GM21367 (cell line): ENCODE measurements at regions not wholly inside any gene's neighbourhood (a gene's known extent, or its start where the extent isn't known, plus 50 kb on each side); places are given as distances from the start of the nearest gene placed in this dataset.
"Not testable (repeated sequence)": the region's sequence is repeated elsewhere in the genome, so short reads cannot be mapped to it uniquely, and the experiment has no call there.

ENCODE experiments used
- ATAC-seq: cut with Tn5 transposase; IDR thresholded peaks from one replicate; pipeline ENCODE4 v1.9.1; 2021; ENCODE audit not compliant: unreplicated experiment

DNA sequence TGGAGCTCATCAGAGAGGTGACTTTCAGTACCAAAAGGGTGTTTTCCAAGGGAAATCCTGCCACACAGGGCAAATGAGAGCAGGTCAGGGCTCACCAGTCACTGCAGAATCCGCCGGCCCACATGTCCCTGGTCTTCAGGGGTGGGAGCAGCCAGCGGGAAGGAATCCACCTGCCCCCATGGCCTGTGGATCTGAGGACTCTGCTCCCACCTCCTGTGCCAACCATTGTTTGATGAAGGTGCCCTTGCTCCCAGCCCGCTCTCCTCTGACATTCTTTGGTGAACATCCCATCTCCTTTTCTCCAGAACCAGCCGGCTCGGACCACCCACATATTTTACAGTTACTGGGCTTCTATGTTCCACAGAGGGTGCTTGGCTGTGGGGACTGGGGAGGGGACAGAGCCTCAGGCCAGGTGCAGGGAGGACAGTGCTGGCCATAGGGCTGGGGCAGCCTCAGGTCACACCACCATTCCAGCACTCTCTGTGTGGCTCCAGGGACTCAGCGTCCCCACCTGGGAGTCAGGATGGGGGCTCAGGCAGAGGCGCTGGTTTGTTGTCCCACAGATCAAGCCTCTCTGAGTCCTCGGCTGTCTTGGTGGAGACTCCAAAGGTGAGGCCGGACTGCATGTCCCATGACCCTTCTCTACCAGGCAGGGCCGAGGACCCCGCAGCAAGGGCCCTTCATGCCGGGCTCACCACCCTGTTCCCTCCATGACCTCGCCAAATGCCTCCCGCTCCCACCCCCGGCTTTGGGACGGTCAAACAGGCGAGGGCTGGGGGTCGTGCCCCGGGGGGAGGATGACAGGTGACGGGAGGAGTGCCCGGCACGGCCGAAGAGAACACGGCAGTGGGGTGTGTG, 183.2 kb upstream of the ZNF469 start:
- not testable (repeated sequence) for ATAC-seq

DNA sequence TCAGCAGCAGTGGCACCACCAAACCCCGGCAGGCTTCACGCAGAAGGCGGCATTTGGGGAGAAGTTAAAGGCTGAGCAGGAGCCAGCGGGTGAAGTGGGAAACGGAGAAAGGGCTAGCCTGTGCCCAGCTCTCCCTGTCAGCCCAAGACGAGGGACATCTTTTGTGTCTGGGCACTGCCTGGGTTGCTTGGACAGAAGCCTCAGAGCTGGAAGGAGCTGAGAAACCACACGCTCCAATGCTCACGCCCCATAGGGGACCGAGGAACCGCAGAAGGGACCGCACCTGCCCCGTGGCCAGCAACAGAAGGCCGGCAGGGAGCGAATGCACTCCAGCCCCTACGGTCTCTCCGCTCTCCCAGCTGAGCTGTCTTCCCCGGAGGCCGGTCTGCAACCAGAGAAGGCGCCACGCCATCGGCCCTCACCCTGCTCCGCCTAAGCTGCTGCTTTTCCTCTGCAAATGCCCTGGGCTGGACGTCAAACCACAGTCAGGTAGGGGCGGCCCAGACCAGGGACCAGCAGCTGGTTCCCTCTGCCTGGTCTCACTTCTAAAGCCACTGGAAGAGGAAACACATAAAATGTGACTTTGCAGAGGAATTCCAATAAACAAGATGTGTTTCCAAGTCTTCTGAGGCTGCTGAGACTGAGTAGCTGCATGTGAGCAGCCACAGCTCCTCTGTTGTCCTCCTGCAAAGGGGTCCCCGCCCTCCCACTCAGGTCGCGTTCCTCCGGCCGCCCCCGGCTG, 182.4 kb upstream of the ZNF469 start:
- ATAC-seq = not testable (repeated sequence)

DNA sequence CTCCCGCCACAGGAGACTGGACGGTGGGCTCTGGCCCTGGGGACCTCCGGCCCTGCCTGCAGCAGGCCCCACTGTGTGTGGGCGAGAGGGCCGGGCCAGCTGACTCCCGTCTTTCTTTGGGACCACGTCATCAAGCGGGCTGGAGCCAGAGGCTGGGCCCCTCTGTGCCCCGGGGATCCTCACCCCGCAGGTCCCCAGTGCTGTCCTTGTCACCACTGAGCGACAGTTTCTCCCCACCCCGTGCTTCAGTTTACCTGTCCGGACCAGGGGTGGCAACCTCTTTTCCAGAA, 181.9 kb upstream of the ZNF469 start:
- no peak for ATAC-seq

DNA sequence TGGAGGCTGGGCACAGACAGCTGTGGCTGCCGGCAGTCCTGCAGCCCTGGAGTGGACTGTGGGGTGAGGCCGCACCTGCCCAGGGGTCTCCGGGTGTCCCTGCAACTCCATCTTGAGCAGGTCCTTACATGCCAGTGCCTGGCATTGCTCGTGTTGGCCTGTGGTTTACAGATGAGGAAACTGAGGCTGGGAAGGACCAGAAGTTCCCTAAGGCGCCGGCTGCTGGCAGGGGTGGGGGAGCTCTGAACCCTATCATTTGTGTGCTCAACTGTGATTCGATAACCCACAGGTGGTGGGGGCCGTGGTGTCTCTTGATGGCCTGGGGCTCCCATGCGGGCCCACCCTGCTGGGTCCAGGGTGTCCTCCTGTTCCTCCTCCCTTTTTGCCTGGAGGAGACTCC, 181.1 kb upstream of the ZNF469 start:
- ATAC-seq = not testable (repeated sequence)

DNA sequence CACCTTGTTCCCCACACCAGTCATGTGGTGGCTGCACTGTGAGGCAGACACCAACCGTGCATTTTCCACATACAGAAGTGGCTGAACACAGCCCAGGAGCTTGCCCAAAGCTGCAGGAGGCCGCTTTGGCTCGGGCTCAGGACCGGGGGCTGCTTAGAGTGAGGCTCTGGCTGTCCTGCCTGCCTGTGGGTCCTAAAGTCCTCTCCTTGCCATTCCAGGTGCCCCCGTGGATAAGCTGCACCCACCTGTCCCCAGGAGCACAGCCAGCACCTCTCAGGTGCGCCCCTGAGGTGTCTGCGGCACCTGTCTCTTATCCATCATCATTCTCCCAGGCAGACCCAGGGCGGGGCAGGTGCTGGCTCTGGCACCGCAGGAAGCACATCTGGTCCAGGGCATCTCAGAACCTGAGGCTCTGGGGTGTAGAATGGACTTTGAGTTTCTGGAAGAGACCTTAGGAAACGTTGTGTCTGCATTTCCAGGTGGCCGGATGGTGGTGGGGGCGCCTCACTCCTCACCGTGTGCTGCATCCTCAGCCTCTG, 180.5 kb upstream of the ZNF469 start:
- no peak for ATAC-seq

DNA sequence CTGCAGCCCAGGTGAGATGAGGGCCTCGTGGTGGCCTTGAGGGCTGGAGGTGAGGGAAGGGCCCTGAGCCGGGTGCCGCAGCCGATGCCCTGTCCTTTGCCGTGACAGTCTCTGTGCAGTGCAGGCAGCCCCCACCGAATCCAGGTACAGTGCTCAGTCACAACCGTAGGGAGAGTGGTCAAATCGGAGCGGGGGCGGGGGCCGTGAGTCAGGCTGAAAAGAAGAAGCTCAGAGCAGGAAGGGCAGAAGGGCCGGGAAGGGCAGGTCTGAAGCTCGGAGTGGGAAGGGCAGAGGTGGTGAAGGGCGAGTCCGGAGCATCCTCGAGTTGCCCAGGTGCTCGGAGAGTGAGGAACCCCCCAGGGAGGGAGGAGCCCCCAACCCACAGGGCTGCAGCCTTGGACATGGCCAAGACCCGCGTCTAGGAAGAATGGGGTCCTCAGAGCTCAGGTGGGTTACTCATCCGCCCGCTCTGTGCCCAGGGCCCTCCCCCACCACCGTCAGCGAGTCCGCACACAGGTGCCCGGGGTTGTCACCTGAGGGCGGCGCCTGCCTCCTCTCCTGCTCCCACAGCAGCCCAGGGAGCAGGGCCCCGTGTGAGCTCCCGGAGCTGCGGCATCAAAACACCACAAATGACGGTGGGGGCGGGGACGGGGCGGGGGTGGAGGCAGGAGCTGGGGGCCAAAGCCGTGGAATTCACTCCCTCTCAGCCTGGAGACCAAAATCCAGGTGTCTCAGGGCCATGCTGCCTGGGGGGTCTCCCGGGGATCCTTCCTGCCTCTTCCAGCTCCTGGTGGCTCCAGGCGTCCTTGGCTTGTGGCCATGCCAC, 179.7 kb upstream of the ZNF469 start:
- not testable (repeated sequence) for ATAC-seq

DNA sequence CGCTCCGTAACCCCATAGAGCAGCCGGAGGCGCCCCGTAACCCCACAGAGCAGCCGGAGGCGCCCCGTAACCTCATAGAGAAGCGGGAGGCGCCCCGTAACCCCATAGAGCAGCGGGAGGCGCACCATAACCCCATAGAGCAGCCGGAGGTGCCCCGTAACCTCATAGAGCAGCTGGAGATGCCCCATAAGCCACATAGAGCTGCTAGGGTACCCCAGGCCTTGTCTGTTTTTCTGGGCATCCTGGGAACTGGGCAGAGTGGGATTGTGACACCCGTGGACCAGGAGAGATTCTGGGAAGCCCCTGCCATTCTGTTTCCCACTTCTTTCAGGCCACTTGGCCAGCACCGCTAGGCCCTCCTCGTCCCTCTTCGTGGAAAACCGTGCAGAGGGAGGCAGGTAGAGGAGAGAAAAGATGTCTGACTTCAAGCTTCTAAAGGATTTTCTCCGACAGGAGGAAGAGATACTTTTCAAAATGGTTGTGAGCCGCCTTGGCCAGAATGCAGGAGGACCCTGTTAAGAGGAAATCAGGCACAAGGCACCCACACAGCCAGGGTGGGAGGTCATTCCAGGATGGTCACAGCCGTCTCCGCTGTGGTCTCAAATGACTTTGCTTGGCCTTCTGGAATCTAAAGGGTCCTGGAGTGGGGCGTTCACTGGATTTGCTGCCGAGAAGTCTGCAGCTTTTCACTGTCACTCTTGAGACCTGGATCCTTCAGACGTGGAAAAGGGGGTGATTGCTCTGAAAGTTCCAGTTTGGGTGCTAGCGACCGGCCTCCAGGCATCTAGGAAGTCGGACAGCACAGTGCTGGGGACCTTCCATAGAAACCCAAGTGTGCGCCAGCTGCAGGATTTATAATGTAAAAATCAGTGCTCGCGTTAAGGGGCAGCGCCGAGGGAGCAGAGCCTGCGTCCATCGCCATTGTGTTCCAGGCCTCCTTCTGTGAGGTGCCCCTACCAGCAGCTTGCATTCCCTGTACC, 178.3 kb upstream of the ZNF469 start:
- not testable (repeated sequence) for ATAC-seq

DNA sequence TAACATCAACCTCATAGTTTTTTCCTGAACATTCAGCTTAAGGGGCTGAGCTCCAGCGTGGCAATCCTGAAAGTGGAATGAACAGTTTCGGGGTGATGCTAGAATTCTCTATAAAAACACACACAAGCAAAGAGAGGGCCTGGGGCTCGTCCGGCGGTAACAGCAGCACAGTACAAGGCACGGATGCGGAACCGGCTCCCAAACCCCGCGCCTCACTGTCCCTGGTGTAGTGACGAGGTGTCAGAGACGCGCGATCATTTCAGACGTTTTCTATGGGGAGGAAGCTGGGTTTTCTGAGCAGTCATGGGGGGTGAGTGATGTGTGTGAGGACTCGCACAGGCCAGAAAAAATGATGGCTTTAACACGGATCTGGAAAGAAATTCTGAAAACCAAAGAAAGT, 177.3 kb upstream of the ZNF469 start:
- not testable (repeated sequence) for ATAC-seq

DNA sequence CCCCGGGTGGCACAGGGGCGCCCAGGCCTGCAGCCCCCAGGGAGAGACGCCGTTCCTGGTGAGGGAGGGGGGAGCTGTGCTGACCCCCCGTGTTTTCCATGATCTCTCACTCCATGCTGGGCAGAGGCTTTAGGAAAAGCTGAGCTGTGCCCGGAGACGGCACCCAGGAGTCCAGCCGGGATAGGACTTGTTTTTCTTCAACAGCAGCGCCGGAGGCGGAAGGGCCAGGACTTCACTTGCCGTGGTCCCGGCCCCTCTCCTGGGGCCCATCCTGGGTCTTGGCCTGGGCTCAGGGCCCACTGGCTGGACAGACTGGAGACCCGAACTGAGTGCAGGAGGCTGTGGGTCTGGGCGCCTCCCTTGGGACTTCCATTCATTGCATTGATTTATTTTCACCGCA, 176.8 kb upstream of the ZNF469 start:
- ATAC-seq = not testable (repeated sequence)

DNA sequence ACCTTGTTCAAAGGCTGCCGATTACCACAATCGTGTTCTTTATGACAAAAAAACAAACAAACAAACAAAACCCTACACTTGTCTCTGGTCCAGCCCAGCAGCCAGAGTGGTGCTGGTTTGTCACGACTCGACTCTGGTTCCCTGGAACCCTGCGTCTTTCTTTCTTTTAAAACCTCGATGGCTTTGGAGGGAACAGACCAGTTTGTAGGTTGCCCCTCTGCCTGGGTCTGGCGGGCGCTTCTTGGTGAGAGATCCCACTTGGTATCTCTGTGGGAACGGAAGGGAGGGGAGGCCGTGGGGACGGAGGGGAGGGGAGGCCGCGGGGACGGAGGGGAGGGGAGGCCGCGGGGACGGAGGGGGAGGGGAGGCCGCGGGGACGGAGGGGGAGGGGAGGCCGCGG, 176.2 kb upstream of the ZNF469 start:
- not testable (repeated sequence) for ATAC-seq

DNA sequence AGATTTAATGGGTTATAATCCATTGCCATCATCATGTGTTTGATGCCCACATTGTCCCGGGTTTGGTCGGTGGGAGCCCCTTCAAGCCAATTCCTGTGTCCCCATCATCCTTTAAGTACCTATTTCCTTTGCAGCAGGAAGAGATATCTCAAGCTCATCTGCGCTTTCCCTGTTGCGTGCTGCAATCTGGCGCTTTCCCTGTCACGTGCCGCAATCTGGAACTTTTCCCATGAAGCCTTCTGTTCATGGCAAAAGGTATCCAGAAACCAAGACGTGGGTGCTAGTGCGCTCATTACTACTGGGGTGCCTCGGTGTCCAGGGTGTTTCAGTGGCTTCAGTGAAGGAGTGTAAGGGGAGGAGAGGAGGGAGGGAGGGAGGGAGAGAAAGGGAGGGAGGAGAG, 174.6 kb upstream of the ZNF469 start:
- no peak for ATAC-seq

DNA sequence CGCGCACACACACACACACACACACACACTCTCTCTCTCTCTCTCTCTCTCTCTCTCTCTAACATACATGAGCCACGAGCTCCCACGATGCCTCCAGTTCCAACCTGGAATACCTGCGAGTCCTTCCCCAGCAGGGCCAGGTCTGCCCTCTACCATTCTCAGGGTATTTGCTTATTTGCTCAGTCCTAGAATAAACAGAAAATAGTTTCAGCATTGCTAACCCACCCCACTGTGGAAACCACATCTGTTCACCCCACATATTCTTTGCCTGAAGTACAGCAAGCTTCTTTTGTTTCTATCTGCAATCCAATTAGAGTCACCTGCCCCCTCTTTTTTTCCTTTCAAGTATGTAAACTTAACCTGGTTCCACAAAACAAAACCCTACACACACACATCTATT, 174.0 kb upstream of the ZNF469 start:
- ATAC-seq = not testable (repeated sequence)

DNA sequence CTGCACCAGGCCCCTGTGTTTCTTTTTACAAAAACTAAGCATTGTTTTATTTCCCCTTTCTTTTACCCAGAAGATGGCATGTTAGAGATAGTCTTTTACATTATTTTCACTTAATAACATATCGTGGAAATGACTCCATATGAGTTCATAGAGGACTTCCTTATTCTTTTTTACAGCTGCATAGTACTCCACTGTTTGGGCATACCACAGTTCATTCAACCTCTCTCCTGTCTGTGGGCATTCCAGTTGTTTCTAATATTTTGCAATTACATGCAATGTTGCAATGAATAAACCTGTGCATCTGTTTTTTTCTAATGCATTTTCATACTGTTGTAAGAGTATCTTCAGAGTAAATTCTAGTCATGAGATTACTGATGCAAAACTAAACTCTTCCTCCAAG, 173.2 kb upstream of the ZNF469 start:
- ATAC-seq = not testable (repeated sequence)

DNA sequence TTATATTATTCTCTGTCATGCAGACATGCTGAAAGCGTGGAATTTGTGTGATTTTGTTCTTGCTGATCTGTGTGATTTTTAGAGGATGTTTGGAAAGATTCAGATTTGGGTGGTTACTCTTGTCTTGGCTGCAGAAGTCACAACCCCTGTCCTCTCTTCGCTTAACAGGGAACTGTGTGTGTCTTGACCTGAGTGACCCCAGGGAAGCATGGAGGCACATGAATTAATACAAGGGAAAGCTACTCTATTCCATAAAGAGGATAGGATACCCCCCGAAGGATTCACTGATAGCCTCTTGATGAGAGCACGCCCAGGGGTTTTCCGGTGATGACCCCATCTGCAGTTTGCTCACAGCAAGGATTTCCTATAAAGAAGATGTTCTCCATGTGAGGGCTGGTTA, 168.8 kb upstream of the ZNF469 start:
- not testable (repeated sequence) for ATAC-seq

DNA sequence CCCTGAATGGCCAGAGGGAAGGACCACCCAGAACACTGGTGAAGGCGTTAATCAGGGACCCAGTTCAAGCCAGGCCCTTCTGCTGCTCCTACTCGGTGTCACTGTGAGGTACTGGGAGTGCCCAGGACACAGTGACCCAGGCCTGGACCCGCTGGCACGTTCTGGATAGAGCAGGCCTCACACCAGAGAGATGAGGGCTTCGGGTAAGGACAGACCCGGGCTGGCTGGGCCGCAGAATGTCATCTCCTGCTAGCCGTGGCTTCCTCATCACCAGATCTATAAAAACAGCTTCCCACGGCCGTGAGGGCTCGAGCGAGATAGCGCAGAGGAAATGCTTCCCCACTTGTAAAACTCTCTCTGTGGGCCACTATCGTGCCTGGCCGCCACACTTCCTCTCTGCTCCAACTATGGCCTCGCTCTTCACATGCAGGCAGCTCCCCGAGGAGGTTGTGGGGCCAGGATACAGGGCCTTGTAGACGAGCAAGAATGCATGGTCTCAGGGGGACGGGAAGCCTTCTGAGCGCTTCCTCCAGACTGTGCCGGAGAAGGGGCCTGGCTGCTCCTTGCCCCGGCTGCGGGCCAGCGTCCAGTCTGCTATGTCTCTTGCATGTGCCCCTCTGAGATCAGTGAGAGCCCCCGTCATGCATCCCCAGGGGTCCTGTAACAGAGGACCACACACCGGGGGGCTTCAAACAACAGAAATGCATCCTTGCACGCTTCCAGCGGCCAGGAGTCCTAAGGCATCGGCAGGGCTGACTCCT, 161.6 kb upstream of the ZNF469 start:
- ATAC-seq = not testable (repeated sequence)

DNA sequence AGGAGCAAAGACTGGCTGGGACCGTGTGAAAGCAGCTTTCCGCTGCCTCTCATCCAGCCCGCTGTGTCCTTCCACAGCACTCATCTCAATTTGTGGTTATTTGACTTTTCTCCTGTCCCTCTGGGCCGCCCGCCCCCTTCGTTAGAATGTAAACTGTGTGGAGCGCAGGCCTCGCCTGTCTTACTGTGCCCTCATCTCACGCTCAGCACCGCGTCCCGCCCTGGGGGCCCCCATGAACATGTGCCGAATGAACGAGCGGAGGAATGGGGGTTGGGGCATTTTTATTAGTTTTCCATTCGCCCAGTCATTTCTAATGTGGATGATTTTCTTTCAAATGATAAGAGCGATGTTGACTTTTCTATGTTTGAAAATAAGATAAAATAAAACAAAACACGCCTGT, 159.1 kb upstream of the ZNF469 start:
- not testable (repeated sequence) for ATAC-seq

DNA sequence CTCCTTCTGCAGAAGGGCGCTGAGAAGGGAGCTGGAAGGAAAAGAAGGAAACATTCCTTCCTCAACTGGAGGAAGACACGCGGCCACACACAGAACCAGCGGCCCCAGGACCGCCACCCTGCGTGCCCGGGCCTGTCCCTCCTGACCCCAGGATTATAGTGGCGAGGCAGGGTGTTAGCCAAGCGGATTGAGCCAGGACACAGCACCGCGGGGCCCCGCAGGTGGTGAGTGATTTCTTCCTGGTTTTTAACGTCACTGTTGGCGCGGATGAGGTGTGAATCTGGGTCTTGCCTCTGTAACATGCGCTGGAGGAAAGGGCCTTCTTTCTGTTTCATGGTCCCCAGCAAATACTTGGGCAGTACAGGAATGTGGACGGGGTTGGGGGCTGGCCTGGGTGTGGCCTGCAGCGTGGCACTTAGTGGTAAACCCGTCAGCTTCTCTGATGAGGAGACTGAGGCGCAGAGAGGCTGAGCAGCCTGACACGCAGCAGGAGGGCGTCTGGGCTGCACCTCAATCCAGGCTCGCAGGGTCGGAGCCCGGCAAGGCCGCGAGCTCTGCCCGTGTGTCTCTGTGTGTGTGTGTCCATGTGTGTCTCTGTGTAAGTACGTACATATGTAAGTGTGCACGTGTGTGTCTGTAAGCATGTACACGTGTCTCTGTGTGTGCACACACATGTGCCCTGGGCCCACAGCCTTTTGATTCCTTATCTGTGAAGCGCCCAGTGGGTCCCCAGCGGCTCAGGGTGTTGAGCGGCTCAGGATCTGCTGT, 158.4 kb upstream of the ZNF469 start:
- not testable (repeated sequence) for ATAC-seq

DNA sequence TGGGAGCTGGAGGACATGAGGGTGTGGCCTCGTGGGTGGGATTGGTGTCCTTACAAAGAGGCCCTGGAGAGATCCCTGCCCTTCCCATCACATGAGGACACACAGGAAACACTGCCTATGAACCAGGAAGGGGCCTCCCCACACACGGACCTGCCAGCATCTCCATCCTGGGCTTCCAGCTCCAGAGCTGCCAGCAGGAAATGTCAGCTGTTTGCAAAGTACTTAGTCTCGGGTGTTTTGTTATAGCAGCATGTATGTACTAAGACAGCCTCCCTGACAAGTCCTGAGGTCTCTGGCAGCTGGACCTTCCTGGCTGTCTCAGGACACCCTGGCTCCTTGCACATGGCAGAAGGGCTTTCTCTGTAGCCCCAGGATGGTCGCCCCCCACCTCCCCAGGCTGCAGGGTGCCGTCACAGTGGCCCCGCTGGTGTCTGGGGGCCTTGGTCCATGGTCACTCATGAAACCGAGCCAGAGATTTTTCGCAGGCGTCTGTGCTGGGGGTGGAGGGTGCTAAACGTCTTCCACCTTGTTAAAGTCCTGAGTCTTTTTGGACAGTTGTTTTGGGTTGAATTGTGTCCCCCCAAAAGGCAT, 157.0 kb upstream of the ZNF469 start:
- ATAC-seq = not testable (repeated sequence)
